ENCODE measurements at regions not wholly inside any gene's neighbourhood (a gene's known extent, or its start where the extent isn't known, plus 50 kb on each side); places are given as distances from the start of the nearest gene placed in this dataset.

GRCh38 chr5:143619040-143619439 lies 192.9 kb upstream of the HMHB1 start:
- DNase-seq (ENCODE audit: extremely low read depth, low read depth), result no peak
- TF ChIP-seq, protein P1, sequence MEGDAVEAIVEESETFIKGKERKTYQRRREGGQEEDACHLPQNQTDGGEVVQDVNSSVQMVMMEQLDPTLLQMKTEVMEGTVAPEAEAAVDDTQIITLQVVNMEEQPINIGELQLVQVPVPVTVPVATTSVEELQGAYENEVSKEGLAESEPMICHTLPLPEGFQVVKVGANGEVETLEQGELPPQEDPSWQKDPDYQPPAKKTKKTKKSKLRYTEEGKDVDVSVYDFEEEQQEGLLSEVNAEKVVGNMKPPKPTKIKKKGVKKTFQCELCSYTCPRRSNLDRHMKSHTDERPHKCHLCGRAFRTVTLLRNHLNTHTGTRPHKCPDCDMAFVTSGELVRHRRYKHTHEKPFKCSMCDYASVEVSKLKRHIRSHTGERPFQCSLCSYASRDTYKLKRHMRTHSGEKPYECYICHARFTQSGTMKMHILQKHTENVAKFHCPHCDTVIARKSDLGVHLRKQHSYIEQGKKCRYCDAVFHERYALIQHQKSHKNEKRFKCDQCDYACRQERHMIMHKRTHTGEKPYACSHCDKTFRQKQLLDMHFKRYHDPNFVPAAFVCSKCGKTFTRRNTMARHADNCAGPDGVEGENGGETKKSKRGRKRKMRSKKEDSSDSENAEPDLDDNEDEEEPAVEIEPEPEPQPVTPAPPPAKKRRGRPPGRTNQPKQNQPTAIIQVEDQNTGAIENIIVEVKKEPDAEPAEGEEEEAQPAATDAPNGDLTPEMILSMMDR (IDR thresholded peaks at IDR 0.05; ENCODE audit: low read depth, low read length, missing control alignments), result no peak
- H3K4me3 ChIP-seq (replicated peaks; ENCODE audit: low read depth, low read length), result no peak overlapping the region

DNA sequence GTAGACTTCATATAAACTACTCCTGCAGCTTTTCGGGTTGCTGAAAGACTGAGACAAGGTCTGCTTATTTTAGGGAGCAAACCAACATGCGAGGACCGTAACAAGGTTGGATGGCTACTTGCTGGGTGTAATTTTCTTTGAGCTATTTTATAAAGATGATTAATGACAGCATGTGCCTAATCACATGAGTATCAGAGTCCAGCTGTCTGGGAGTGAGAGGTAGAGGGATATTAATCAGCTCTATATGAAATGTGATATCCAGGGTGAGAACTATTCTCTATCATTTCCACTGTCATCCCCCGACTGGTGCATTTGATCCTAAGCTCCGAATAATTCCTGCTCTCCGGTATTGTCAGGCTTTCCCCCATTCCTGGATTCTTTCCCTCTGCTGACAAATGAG lies 193.8 kb upstream of the HMHB1 start:
- DNase-seq (ENCODE audit: extremely low read depth, low read depth), result no peak
- H3K4me3 ChIP-seq (replicated peaks; ENCODE audit: low read depth, low read length), result no peak overlapping the region
- TF ChIP-seq, protein P1 (IDR thresholded peaks at IDR 0.05; ENCODE audit: low read depth, low read length, missing control alignments), result no peak

GRCh38 chr5:143614831-143615230 lies 197.1 kb upstream of the HMHB1 start:
- no peak for DNase-seq (ENCODE audit: extremely low read depth, low read depth)
- no peak overlapping the region for H3K4me3 ChIP-seq (replicated peaks; ENCODE audit: low read depth, low read length)
- TF ChIP-seq, protein P1 (IDR thresholded peaks at IDR 0.05; ENCODE audit: low read depth, low read length, missing control alignments), result no peak

- no peak overlapping the region for H3K4me3 ChIP-seq (replicated peaks; ENCODE audit: low read depth, low read length)
- no peak for DNase-seq (ENCODE audit: extremely low read depth, low read depth)
- TF ChIP-seq, protein P1 (IDR thresholded peaks at IDR 0.05; ENCODE audit: low read depth, low read length, missing control alignments), result no peak
Measured at GRCh38 chr5:143613329-143613728, 198.6 kb upstream of the HMHB1 start.

- no peak overlapping the region for H3K4me3 ChIP-seq (replicated peaks; ENCODE audit: low read depth, low read length)
- DNase-seq (ENCODE audit: extremely low read depth, low read depth), result no peak
- TF ChIP-seq, protein P1 (IDR thresholded peaks at IDR 0.05; ENCODE audit: low read depth, low read length, missing control alignments), result no peak
Measured at GRCh38 chr5:143610946-143611345, 201.0 kb upstream of the HMHB1 start.

- TF ChIP-seq, protein P1 (IDR thresholded peaks at IDR 0.05; ENCODE audit: low read depth, low read length, missing control alignments), result no peak
- no peak overlapping the region for H3K4me3 ChIP-seq (replicated peaks; ENCODE audit: low read depth, low read length)
- no peak for DNase-seq (ENCODE audit: extremely low read depth, low read depth)
Measured at GRCh38 chr5:143606043-143606752, 202.7 kb upstream of the NR3C1 start.
